GM23338 (cell line): ENCODE measurements at regions not wholly inside any gene's neighbourhood (a gene's known extent, or its start where the extent isn't known, plus 50 kb on each side); places are given as distances from the start of the nearest gene placed in this dataset.

Experiments
- CREB1 ChIP-seq: fragments of 250-450 bp; sonication (Bioruptor Pico); IDR thresholded peaks from 2 replicates; pipeline ENCODE4 v1.5.0; 2020; ENCODE audit warnings: low read depth, mild to moderate bottlenecking, moderate library complexity
- CTCF ChIP-seq, 2 experiments: fragments of 200-600 bp in 1 of 2; sonication (generic) in 1 of 2; conservative IDR thresholded peaks; 2 replicates each; pipeline versions ENCODE4 v1.5.1 to v1.6.1; 2016 to 2017; ENCODE audit warnings: antibody characterized with exemption in 2 of 2, low read depth in 2 of 2, mild to moderate bottlenecking in 2 of 2, moderate library complexity in 1 of 2
- ETS1 ChIP-seq: IDR thresholded peaks from 2 replicates; pipeline ENCODE4 v1.6.1; 2016; ENCODE audit warnings: antibody characterized with exemption
- EZH2 ChIP-seq: fragments of 200-600 bp; sonication (generic); IDR thresholded peaks from one replicate; pipeline ENCODE4 v1.8.0; 2017; ENCODE audit warnings: antibody characterized with exemption, mild to moderate bottlenecking, low read depth; ENCODE audit not compliant: unreplicated experiment
- EZH2phosphoT487 ChIP-seq: fragments of 200-600 bp; sonication (generic); IDR thresholded peaks from one replicate; pipeline ENCODE4 v1.8.1; 2018; ENCODE audit warnings: antibody characterized with exemption; ENCODE audit not compliant: unreplicated experiment
- POLR2AphosphoS5 ChIP-seq: IDR thresholded peaks from 2 replicates; pipeline ENCODE4 v1.6.1; 2016; ENCODE audit warnings: antibody characterized with exemption, low read depth
- REST ChIP-seq: IDR thresholded peaks from one replicate; pipeline ENCODE4 v1.6.1; 2018; ENCODE audit warnings: antibody characterized with exemption; ENCODE audit not compliant: unreplicated experiment
- ZNF114 ChIP-seq: fragments of 250-450 bp; sonication (Bioruptor Pico); IDR thresholded peaks from 2 replicates; pipeline ENCODE4 v1.5.0; 2020; ENCODE audit warnings: mild to moderate bottlenecking, moderate library complexity
- ZNF331 ChIP-seq: fragments of 250-450 bp; sonication (Bioruptor Pico); IDR thresholded peaks from 2 replicates; pipeline ENCODE4 v1.5.0; 2020; ENCODE audit warnings: low read depth, mild to moderate bottlenecking, moderate library complexity

- no peak for TF ChIP-seq CTCF (conservative IDR thresholded peaks at IDR 0.05; ENCODE audit: low read depth in 2 of 2)
- no peak for TF ChIP-seq POLR2AphosphoS5
- TF ChIP-seq EZH2 = no peak
- TF ChIP-seq ETS1 = no peak
- TF ChIP-seq EZH2phosphoT487 = no peak
- no peak for TF ChIP-seq ZNF331 (CRISPR knock-in tag)
- TF ChIP-seq REST = no peak
- TF ChIP-seq CREB1 (CRISPR knock-in tag) = no peak
- no peak for TF ChIP-seq ZNF114
Observed at GRCh38 chr3:150080058-150080730, 109.5 kb upstream of the PFN2 start.
